ENCODE measurements at regions not wholly inside any gene's neighbourhood (a gene's known extent, or its start where the extent isn't known, plus 50 kb on each side); places are given as distances from the start of the nearest gene placed in this dataset.

DNA sequence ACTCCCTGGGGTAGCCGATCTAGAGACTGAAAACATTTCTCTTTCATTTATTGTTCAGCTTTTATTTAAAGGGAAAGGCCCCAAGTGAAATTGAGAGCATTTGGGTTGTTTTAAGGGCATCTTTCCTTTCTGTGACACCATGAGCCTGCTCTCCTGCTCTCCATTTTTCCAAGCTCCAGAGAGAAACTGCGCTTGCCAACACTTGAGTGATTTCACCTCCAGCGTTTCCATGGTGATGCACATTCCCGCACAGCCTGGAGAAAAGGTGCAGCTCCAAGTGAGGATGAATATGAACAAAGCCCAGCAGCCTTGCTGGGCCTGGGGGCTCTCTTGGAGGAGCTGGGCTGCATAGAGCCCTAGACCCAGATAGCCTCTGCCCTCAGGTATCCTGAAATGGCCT lies 159.2 kb upstream of the PPP2R3A start:
- intact Hi-C loops (cut with DNase I; ENCODE audit: low total_unique reads) = no loop called here
- Histone ChIP-seq H3K4me1 (peaks cover 4 to 14% (median 10%) of the 10 kb centered on the region in 4 donors), H3K27ac (no peak overlapping the region)

DNA sequence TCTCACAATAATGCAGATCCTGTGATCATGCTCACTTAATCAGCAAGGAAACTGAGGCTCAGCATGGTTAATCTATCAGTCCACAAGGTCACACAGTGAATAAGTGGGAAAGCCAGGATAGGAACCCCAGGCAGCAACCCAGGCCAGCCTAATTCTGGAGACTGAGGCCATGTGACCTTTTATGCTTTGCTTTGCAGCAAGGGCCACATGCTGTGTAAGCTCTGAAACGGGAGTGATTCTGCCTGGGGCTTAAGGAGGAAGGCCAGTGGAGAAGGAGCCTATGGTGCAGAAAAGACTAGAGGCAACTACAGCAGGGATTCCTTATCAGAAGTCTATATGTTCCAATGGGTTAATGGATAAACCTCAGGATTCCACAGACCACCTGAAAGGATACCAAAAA lies 157.6 kb upstream of the PPP2R3A start:
- TF ChIP-seq EP300 (IDR thresholded peaks at IDR 0.05; ENCODE audit: low read depth) = no peak
- TF ChIP-seq POLR2A (IDR thresholded peaks at IDR 0.05) = no peak
- TF ChIP-seq, protein P1, sequence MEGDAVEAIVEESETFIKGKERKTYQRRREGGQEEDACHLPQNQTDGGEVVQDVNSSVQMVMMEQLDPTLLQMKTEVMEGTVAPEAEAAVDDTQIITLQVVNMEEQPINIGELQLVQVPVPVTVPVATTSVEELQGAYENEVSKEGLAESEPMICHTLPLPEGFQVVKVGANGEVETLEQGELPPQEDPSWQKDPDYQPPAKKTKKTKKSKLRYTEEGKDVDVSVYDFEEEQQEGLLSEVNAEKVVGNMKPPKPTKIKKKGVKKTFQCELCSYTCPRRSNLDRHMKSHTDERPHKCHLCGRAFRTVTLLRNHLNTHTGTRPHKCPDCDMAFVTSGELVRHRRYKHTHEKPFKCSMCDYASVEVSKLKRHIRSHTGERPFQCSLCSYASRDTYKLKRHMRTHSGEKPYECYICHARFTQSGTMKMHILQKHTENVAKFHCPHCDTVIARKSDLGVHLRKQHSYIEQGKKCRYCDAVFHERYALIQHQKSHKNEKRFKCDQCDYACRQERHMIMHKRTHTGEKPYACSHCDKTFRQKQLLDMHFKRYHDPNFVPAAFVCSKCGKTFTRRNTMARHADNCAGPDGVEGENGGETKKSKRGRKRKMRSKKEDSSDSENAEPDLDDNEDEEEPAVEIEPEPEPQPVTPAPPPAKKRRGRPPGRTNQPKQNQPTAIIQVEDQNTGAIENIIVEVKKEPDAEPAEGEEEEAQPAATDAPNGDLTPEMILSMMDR (IDR thresholded peaks at IDR 0.05) = no peak
- TF ChIP-seq POLR2AphosphoS5 (IDR thresholded peaks at IDR 0.05) = no peak
- DNase-seq = no peak
- Histone ChIP-seq H3K27me3 (no peaks in the 10 kb centered on the region), H3K27ac (no peak overlapping the region), H3K36me3 (no peaks in the 10 kb centered on the region), H3K9me3 (no peaks in the 10 kb centered on the region), H3K4me3 (no peak overlapping the region), H3K4me1 (no peaks in the 10 kb centered on the region)
- 38% methylated on average over 1 of the region's 1 CpG; no CpG with 5 or more reads in 1 of the 2 donors for WGBS, 2 donors (ENCODE audit: low coverage in 1 of 2)
- in situ Hi-C loops (cut with MboI; ENCODE audit: low pct_ligation_motif_present in 1 of 4, low pct_unique_long_range_greater_than_20kb in 1 of 4, low sequenced_read_pairs in 3 of 4) (no loop called here), intact Hi-C loops (cut with DNase I; ENCODE audit: low total_unique reads) (no loop called here)

More for the DNA sequence above, 159.2 kb upstream of the PPP2R3A start:
- H3K36me3 ChIP-seq = no peaks in the 10 kb centered on the region
- no peak for DNase-seq
- no peak overlapping the region for H3K4me3 ChIP-seq
- in situ Hi-C loops (cut with MboI; ENCODE audit: low pct_ligation_motif_present in 1 of 4, low pct_unique_long_range_greater_than_20kb in 1 of 4, low sequenced_read_pairs in 3 of 4) = no loop called here
- 67 to 83% methylated on average over 2 to 4 of the region's 4 CpGs for WGBS, 2 donors (ENCODE audit: low coverage in 1 of 2)
- no peaks in the 10 kb centered on the region for H3K9me3 ChIP-seq
- no peak for TF ChIP-seq POLR2A (IDR thresholded peaks at IDR 0.05)
- H3K27me3 ChIP-seq = no peaks in the 10 kb centered on the region

GRCh38 chr3:135809021-135809634 lies 156.4 kb upstream of the PPP2R3A start:
- WGBS, 2 donors (ENCODE audit: low coverage in 1 of 2) = 25 to 55% methylated on average over 1 to 4 of the region's 4 CpGs
- TF ChIP-seq, protein P1 (IDR thresholded peaks at IDR 0.05) = no peak
- TF ChIP-seq EP300 (IDR thresholded peaks at IDR 0.05; ENCODE audit: low read depth) (no peak), POLR2AphosphoS5 (IDR thresholded peaks at IDR 0.05) (no peak), POLR2A (IDR thresholded peaks at IDR 0.05) (no peak)
- Histone ChIP-seq H3K9me3 (no peaks in the 10 kb centered on the region), H3K4me3 (no peak overlapping the region), H3K27ac (no peak overlapping the region), H3K4me1 (no peaks in the 10 kb centered on the region), H3K27me3 (no peaks in the 10 kb centered on the region), H3K36me3 (no peaks in the 10 kb centered on the region)
- in situ Hi-C loops (cut with MboI; ENCODE audit: low pct_ligation_motif_present in 1 of 4, low pct_unique_long_range_greater_than_20kb in 1 of 4, low sequenced_read_pairs in 3 of 4) = no loop called here
- intact Hi-C loops (cut with DNase I; ENCODE audit: low total_unique reads) = no loop called here
- DNase-seq = no peak

GRCh38 chr3:135811651-135812050 lies 153.9 kb upstream of the PPP2R3A start:
- in situ Hi-C loops (cut with MboI; ENCODE audit: low pct_ligation_motif_present in 1 of 4, low pct_unique_long_range_greater_than_20kb in 1 of 4, low sequenced_read_pairs in 3 of 4) (no loop called here), intact Hi-C loops (cut with DNase I; ENCODE audit: low total_unique reads) (no loop called here)
- H3K27ac ChIP-seq = no peak overlapping the region
- no peak overlapping the region for H3K4me3 ChIP-seq
- 60 to 70% methylated on average over 4 to 8 of the region's 8 CpGs for WGBS, 2 donors (ENCODE audit: low coverage in 1 of 2)
- no peaks in the 10 kb centered on the region for H3K36me3 ChIP-seq
- no peak for TF ChIP-seq POLR2A (IDR thresholded peaks at IDR 0.05)
- TF ChIP-seq, protein P1 (IDR thresholded peaks at IDR 0.05) = no peak
- TF ChIP-seq EP300 (IDR thresholded peaks at IDR 0.05; ENCODE audit: low read depth) = no peak
- TF ChIP-seq POLR2AphosphoS5 (IDR thresholded peaks at IDR 0.05) = no peak
- H3K9me3 ChIP-seq = no peaks in the 10 kb centered on the region
- H3K27me3 ChIP-seq = no peaks in the 10 kb centered on the region
- DNase-seq = no peak
- H3K4me1 ChIP-seq = no peaks in the 10 kb centered on the region

DNA sequence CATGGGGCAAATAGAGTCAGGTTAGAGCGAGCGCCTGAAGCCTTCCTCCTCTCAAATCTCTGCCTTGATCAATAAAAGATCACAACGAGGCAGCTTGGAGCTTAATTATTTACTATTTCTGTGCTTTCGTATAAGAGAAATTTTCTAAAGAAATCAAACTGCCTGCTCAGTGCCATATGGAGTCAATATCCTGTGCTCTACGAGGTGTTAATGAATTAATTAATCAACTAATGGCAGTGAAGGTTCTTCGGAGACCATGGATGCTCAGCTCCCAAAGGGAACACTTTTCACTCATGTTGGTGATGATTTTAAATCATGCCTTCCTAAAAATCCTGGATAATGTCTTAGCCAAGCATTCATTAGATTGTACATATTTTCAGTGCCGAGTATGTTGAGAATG lies 153.5 kb upstream of the PPP2R3A start:
- no peak overlapping the region for H3K27ac ChIP-seq
- in situ Hi-C loops (cut with MboI; ENCODE audit: low pct_ligation_motif_present in 1 of 4, low pct_unique_long_range_greater_than_20kb in 1 of 4, low sequenced_read_pairs in 3 of 4) = no loop called here
- H3K36me3 ChIP-seq = no peaks in the 10 kb centered on the region
- H3K4me1 ChIP-seq = no peaks in the 10 kb centered on the region
- no peaks in the 10 kb centered on the region for H3K9me3 ChIP-seq
- WGBS, 2 donors (ENCODE audit: low coverage in 1 of 2) = 66 to 76% methylated on average over 7 of the region's 7 CpGs
- TF ChIP-seq, protein P1 (IDR thresholded peaks at IDR 0.05) = no peak
- TF ChIP-seq POLR2A (IDR thresholded peaks at IDR 0.05) (no peak), EP300 (IDR thresholded peaks at IDR 0.05; ENCODE audit: low read depth) (no peak), POLR2AphosphoS5 (IDR thresholded peaks at IDR 0.05) (no peak)
- no peak overlapping the region for H3K4me3 ChIP-seq
- no peak for DNase-seq
- H3K27me3 ChIP-seq = no peaks in the 10 kb centered on the region
- intact Hi-C loops (cut with DNase I; ENCODE audit: low total_unique reads) = no loop called here
